Naive thymus-derived CD4-positive, alpha-beta T cell (primary cell): ENCODE measurements at regions not wholly inside any gene's neighbourhood (a gene's known extent, or its start where the extent isn't known, plus 50 kb on each side); places are given as distances from the start of the nearest gene placed in this dataset.

Source experiments
- ATAC-seq: fragments of 150-1000 bp; cut with Tn5 transposase; 2 replicates; pipeline ENCODE4 v1.10.0; 2021; ENCODE audit warnings: mild to moderate bottlenecking, moderate library complexity
- CTCF ChIA-PET: fragments of 350-600 bp; sonication (Branson Sonifier 250); formaldehyde crosslinking; loops from one replicate; lab custom pipeline; 2021; ENCODE audit warnings: antibody characterized with exemption; lab: Charles Lee
- POLR2A ChIA-PET: fragments of 350-600 bp; sonication (Branson Sonifier 250); formaldehyde crosslinking; loops from one replicate; lab custom pipeline; 2021; ENCODE audit warnings: antibody characterized with exemption, inconsistent platforms; lab: Charles Lee
- DNase-seq, 9 donors: peaks; one replicate each; pipeline versions ENCODE4 v3.0.0 to v3.0.0-alpha.2; 2020 to 2022; ENCODE audit warnings: mixed read lengths in 1 of 9
- H3K27ac ChIP-seq: one replicate; pipeline ENCODE4 v1.7.0; 2013; ENCODE audit warnings: mild to moderate bottlenecking, low read depth, low read length, moderate library complexity
- H3K27me3 ChIP-seq, 2 donors: one replicate each; pipeline ENCODE4 v1.7.0; 2013; ENCODE audit warnings: low read length in 2 of 2, mild to moderate bottlenecking in 2 of 2, moderate library complexity in 2 of 2; ENCODE audit not compliant: control insufficient read depth in 2 of 2, insufficient read depth in 2 of 2
- H3K36me3 ChIP-seq, 3 experiments: 1 replicate in 2 of 3; 2 replicates in 1 of 3; pipeline ENCODE4 v1.7.0; 2013; ENCODE audit warnings: low read length in 3 of 3, mild to moderate bottlenecking in 3 of 3, moderate library complexity in 1 of 3; ENCODE audit not compliant: insufficient read depth in 3 of 3, control insufficient read depth in 2 of 3
- H3K4me1 ChIP-seq, 2 donors: one replicate each; pipeline ENCODE4 v1.7.0; 2013; ENCODE audit warnings: low read length in 2 of 2, mild to moderate bottlenecking in 2 of 2, moderate library complexity in 1 of 2; ENCODE audit not compliant: control insufficient read depth in 2 of 2, insufficient read depth in 2 of 2
- H3K4me3 ChIP-seq: 2 replicates; pipeline ENCODE4 v1.7.0; 2013; ENCODE audit warnings: mild to moderate bottlenecking, low read length
- H3K9me3 ChIP-seq, 3 experiments: 1 replicate in 2 of 3; 2 replicates in 1 of 3; pipeline ENCODE4 v1.7.0; 2013; ENCODE audit warnings: low read length in 3 of 3; ENCODE audit not compliant: control insufficient read depth in 2 of 3
- H3K27ac Mint-ChIP-seq, 9 donors: one replicate each; pipeline ENCODE4 v1.8.0; 2020 to 2022; ENCODE audit warnings: mixed read lengths in 9 of 9, mild to moderate bottlenecking in 8 of 9, moderate library complexity in 5 of 9, inconsistent platforms in 2 of 9
- H3K27me3 Mint-ChIP-seq, 5 donors: one replicate each; pipeline ENCODE4 v1.8.0; 2021 to 2022; ENCODE audit warnings: mixed read lengths in 5 of 5, mild to moderate bottlenecking in 1 of 5
- H3K36me3 Mint-ChIP-seq, 5 donors: one replicate each; pipeline ENCODE4 v1.8.0; 2020 to 2022; ENCODE audit warnings: mixed read lengths in 5 of 5, mild to moderate bottlenecking in 3 of 5, inconsistent platforms in 1 of 5
- H3K4me1 Mint-ChIP-seq, 7 donors: one replicate each; pipeline ENCODE4 v1.8.0; 2020 to 2022; ENCODE audit warnings: mixed read lengths in 7 of 7, mild to moderate bottlenecking in 3 of 7, inconsistent platforms in 1 of 7
- H3K4me3 Mint-ChIP-seq, 10 donors: one replicate each; pipeline ENCODE4 v1.8.0; 2020 to 2022; ENCODE audit warnings: mild to moderate bottlenecking in 10 of 10, mixed read lengths in 10 of 10, moderate library complexity in 6 of 10, inconsistent platforms in 2 of 10
- H3K9me3 Mint-ChIP-seq, 11 donors: one replicate each; pipeline ENCODE4 v1.8.0; 2020 to 2022; ENCODE audit warnings: mixed read lengths in 11 of 11, mild to moderate bottlenecking in 4 of 11, inconsistent platforms in 1 of 11, moderate library complexity in 1 of 11
- intact Hi-C, 2 donors: fragments of 100-400 bp; cut with micrococcal nuclease; formaldehyde crosslinking; loops; one replicate each; pipeline ENCODE4 v1.15.1; 2023

DNA sequence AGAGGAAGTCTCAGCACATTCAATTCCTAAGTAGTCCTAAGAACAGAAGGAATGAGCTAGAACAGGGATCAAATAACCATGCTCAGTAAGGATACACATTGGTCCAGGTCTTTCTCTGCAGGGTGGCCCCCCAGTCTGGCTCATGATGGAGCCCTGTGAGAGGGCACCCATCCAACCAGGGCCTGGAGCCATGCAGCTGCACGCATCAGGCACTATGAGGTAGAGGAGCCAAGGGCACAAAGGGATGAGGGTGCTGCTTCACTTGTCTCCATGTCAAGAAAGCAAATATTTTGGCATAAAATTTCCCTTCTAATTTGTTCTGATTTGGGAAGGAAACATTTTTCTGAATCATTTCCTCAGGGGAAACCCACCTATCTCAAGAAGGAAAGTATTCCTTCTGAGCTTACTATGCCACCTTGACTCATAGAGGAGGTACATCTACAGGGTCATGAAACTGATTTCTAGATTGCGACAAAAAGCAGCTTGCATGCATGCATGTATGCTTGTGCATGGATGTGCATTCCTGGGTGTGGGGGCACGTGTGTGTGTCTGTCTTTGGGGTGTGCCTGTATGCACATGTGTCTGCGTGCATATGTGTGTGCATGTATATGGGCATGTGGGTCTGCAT, 600.3 kb downstream of the MID1IP1 start:
- ATAC-seq (no peak), DNase-seq (no peak)
- Histone ChIP-seq H3K36me3 (no peaks in the 10 kb centered on the region), H3K27ac (no peak overlapping the region), H3K4me1 (no peaks in the 10 kb centered on the region), H3K27me3 (no peaks in the 10 kb centered on the region), H3K4me3 (no peak overlapping the region), H3K9me3 (no peaks in the 10 kb centered on the region)
- CTCF ChIA-PET, result no interaction called here
- H3K4me3 Mint-ChIP-seq, result no peak overlapping the region
- POLR2A ChIA-PET, result no interaction called here
- no peak overlapping the region for H3K27ac Mint-ChIP-seq
- peaks cover 0 to 3% (median 0%) of the 10 kb centered on the region in 5 donors for H3K36me3 Mint-ChIP-seq
- no peaks in the 10 kb centered on the region for H3K27me3 Mint-ChIP-seq
- peaks cover 0 to 3% (median 0%) of the 10 kb centered on the region in 11 donors for H3K9me3 Mint-ChIP-seq
- intact Hi-C loops, result no loop called here
- H3K4me1 Mint-ChIP-seq, result peaks cover 0 to 5% (median 0%) of the 10 kb centered on the region in 7 donors

DNA sequence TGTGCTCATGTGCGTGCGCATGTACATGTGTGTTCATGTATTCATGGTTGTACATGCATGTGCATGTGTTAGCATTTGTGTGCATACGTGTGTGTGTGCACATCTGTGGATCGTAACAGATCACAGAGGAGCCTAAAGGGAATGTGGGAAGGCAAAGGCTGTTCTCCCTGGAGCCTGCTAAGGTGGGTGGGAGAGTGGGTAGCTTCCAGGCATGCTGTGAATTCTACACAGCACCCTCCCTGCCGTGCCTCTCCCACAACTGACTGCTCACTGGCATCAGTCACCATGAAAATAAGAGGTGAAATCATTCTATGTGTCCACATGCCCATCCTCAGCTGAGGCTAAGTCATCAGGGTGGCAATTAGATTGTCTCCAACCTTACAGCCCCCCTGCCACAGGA, 600.9 kb downstream of the MID1IP1 start:
- Histone ChIP-seq H3K4me1 (no peaks in the 10 kb centered on the region), H3K4me3 (no peak overlapping the region), H3K27ac (no peak overlapping the region), H3K36me3 (no peaks in the 10 kb centered on the region), H3K27me3 (no peaks in the 10 kb centered on the region), H3K9me3 (no peaks in the 10 kb centered on the region)
- no peaks in the 10 kb centered on the region for H3K27me3 Mint-ChIP-seq
- DNase-seq (no peak), ATAC-seq (no peak)
- peaks cover 0 to 8% (median 0%) of the 10 kb centered on the region in 7 donors for H3K4me1 Mint-ChIP-seq
- no peak overlapping the region for H3K4me3 Mint-ChIP-seq
- no peak overlapping the region for H3K27ac Mint-ChIP-seq
- H3K36me3 Mint-ChIP-seq, result peaks cover 0 to 3% (median 0%) of the 10 kb centered on the region in 5 donors
- ChIA-PET CTCF (no interaction called here), POLR2A (no interaction called here)
- peaks cover 0 to 6% (median 0%) of the 10 kb centered on the region in 11 donors for H3K9me3 Mint-ChIP-seq
- intact Hi-C loops, result no loop called here

DNA sequence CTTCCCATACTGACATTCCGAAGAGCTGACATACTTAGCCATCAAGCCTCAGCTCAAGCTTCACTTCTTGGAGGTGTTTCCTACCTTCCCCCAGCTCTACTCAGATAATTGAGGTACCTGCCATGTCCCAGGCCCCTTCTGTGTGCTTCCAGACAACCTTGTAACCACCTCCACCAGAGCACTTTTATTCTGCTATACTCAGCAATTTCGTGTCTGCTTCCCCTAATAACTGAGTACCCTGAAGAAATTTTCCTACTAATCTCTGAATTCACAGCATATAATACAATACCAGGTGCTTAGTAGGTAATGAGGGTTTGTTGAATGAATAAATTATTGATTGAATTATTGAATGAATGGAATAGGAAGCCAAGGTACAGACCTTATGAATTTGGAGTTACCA, 605.5 kb downstream of the MID1IP1 start:
- no peaks in the 10 kb centered on the region for H3K36me3 Mint-ChIP-seq
- no peak overlapping the region for H3K4me3 ChIP-seq
- H3K4me1 Mint-ChIP-seq, result peaks cover 0 to 6% (median 0%) of the 10 kb centered on the region in 7 donors
- intact Hi-C loops, result no loop called here
- H3K27me3 Mint-ChIP-seq, result no peaks in the 10 kb centered on the region
- no peak overlapping the region for H3K27ac ChIP-seq
- no peaks in the 10 kb centered on the region for H3K9me3 ChIP-seq
- ChIA-PET CTCF (no interaction called here), POLR2A (no interaction called here)
- ATAC-seq (no peak), DNase-seq (no peak)
- H3K4me1 ChIP-seq, result no peaks in the 10 kb centered on the region
- no peak overlapping the region for H3K4me3 Mint-ChIP-seq
- H3K36me3 ChIP-seq, result no peaks in the 10 kb centered on the region
- H3K27ac Mint-ChIP-seq, result no peak overlapping the region
- H3K9me3 Mint-ChIP-seq, result peaks cover 0 to 3% (median 0%) of the 10 kb centered on the region in 11 donors
- no peaks in the 10 kb centered on the region for H3K27me3 ChIP-seq

DNA sequence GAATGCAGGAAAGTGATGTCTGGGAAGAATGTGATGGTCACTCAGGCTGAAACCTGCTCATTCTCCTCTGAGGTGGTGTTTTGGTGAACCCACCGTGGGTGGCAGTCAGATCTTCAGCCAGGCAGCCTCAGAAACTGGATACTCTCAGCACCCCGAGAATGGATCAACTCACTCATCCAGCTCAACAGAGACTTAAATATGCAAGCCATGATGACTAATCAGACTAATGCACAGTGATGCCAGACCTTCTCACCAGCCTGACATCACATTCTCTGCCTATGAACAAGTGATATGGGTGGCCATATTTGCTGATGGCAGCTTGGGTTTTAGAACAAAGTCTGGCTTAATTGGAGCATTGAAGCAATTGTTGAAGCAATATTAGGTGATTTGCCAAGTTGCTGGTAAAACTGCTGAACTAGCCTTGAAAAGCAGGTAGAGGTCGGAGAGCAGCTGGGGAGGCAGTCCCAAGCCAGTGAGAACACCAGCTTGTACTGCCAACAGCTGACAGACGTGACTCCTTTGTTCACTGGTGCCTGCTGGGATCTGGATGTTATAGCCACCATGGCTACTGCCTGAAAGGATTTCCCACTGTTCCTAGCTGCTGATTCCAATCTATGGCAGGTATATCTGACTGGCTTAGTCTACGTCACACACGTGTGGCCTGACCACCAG, 608.1 kb downstream of the MID1IP1 start:
- ATAC-seq, result no peak

DNA sequence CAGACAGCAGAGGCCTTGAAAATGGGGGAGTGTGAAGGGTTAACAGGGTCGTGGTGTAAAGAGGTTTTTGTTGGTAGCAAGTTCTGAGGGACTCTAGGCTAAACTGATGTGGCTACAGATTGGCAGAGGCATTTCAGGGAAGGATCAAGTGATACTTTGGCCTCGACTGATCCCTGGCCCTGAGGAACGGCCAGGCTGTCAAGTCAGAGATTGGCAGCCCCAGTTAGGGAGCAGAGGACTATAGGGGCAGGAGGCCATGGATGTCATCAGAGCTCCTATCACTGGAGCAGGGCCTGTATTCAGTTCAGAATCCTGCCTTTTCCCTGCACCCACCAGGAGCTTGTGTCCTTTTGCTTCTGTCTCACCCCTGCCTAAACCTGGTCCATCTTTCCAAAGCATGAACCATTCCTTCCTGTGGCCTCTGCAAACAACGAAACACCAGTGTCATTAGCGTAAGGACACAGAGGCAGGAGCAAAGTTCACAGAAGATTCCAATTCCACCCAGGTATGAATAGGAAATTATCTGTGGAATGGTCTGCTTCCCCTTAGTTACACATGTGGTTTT, 613.1 kb downstream of the MID1IP1 start:
- no peak overlapping the region for H3K4me3 Mint-ChIP-seq

More for the DNA sequence above, 608.1 kb downstream of the MID1IP1 start:
- Histone ChIP-seq H3K4me3 (no peak overlapping the region), H3K27me3 (no peaks in the 10 kb centered on the region), H3K4me1 (no peaks in the 10 kb centered on the region), H3K27ac (no peak overlapping the region), H3K9me3 (no peaks in the 10 kb centered on the region), H3K36me3 (no peaks in the 10 kb centered on the region)
- H3K4me1 Mint-ChIP-seq, result peaks cover 0 to 3% (median 0%) of the 10 kb centered on the region in 7 donors
- H3K27ac Mint-ChIP-seq, result no peak overlapping the region
- H3K9me3 Mint-ChIP-seq, result peaks cover 0 to 3% (median 0%) of the 10 kb centered on the region in 11 donors
- no peak overlapping the region for H3K4me3 Mint-ChIP-seq
- CTCF ChIA-PET, result no interaction called here
- no peak for DNase-seq
- POLR2A ChIA-PET, result no interaction called here
- no peaks in the 10 kb centered on the region for H3K27me3 Mint-ChIP-seq
- intact Hi-C loops, result no loop called here
- H3K36me3 Mint-ChIP-seq, result no peaks in the 10 kb centered on the region

GRCh38 chrX:39416547-39417260, 615.4 kb downstream of the MID1IP1 start:
- Histone ChIP-seq H3K36me3 (no peaks in the 10 kb centered on the region), H3K27ac (no peak overlapping the region), H3K27me3 (no peaks in the 10 kb centered on the region), H3K4me3 (no peak overlapping the region), H3K9me3 (no peaks in the 10 kb centered on the region), H3K4me1 (peaks cover 0 to 4% of the 10 kb centered on the region in 2 donors)
- H3K36me3 Mint-ChIP-seq, result peaks cover 0 to 8% (median 0%) of the 10 kb centered on the region in 5 donors
- H3K9me3 Mint-ChIP-seq, result no peaks in the 10 kb centered on the region
- H3K4me1 Mint-ChIP-seq, result peaks cover 6 to 20% (median 11%) of the 10 kb centered on the region in 7 donors
- DNase-seq (no peak), ATAC-seq (no peak)
- intact Hi-C loops, result no loop called here
- H3K4me3 Mint-ChIP-seq, result no peak overlapping the region
- POLR2A ChIA-PET, result no interaction called here
- CTCF ChIA-PET, result no interaction called here
- no peak overlapping the region for H3K27ac Mint-ChIP-seq
- no peaks in the 10 kb centered on the region for H3K27me3 Mint-ChIP-seq

More for the DNA sequence above, 613.1 kb downstream of the MID1IP1 start:
- no peak overlapping the region for H3K27ac ChIP-seq
- no peaks in the 10 kb centered on the region for H3K27me3 ChIP-seq
- H3K9me3 ChIP-seq, result no peaks in the 10 kb centered on the region
- ATAC-seq (no peak), DNase-seq (no peak)
- no peak overlapping the region for H3K4me3 ChIP-seq
- H3K4me1 Mint-ChIP-seq, result peaks cover 6 to 17% (median 11%) of the 10 kb centered on the region in 7 donors
- no peaks in the 10 kb centered on the region for H3K36me3 ChIP-seq
- CTCF ChIA-PET, result interaction anchor here (0.6 kb wide), 1 partner anchor 146 kb away, joined by 5 read pairs; no protein-coding TSS in a partner anchor
- H3K27ac Mint-ChIP-seq, result no peak overlapping the region
- POLR2A ChIA-PET, result interaction anchor here (0.6 kb wide), 1 partner anchor 27 kb away, joined by 3 read pairs; no protein-coding TSS in a partner anchor
- no peaks in the 10 kb centered on the region for H3K27me3 Mint-ChIP-seq
- no peaks in the 10 kb centered on the region for H3K9me3 Mint-ChIP-seq
- H3K4me1 ChIP-seq, result peaks cover 0 to 4% of the 10 kb centered on the region in 2 donors
- intact Hi-C loops, result no loop called here
- peaks cover 0 to 8% (median 0%) of the 10 kb centered on the region in 5 donors for H3K36me3 Mint-ChIP-seq
